B cell (primary cell): ENCODE measurements at regions not wholly inside any gene's neighbourhood (a gene's known extent, or its start where the extent isn't known, plus 50 kb on each side); places are given as distances from the start of the nearest gene placed in this dataset.

Source experiments
- CTCF ChIP-seq: fragments of 200-600 bp; IDR thresholded peaks from one replicate; pipeline ENCODE4 v1.8.0; 2022; ENCODE audit warnings: antibody characterized with exemption, mild to moderate bottlenecking
- EZH2 ChIP-seq: IDR thresholded peaks from 2 replicates; pipeline ENCODE4 v1.6.1; 2012; ENCODE audit warnings: borderline replicate concordance, low read depth, mild to moderate bottlenecking, moderate library complexity, low read length; ENCODE audit not compliant: insufficient read depth, poor library complexity, severe bottlenecking

- TF ChIP-seq CTCF: no peak
- TF ChIP-seq EZH2: no peak
Observed at GRCh38 chr1:215394084-215394991, 172.8 kb upstream of the KCTD3 start.
